DOHH2 (cell line): ENCODE measurements at regions not wholly inside any gene's neighbourhood (a gene's known extent, or its start where the extent isn't known, plus 50 kb on each side); places are given as distances from the start of the nearest gene placed in this dataset.

Experiments used
- H3F3A ChIP-seq: fragments of 200-600 bp; sonication (generic), shearing (Covaris generic); 2 replicates; pipeline ENCODE4 v1.6.0; 2016; ENCODE audit warnings: antibody characterized with exemption, mild to moderate bottlenecking; ENCODE audit not compliant: control insufficient read depth, insufficient read depth
- H3K27ac ChIP-seq: fragments of 200-600 bp; sonication (generic); 2 replicates; pipeline ENCODE4 v1.5.1; 2014; ENCODE audit warnings: low read depth, mild to moderate bottlenecking, low read length, moderate library complexity
- H3K27me3 ChIP-seq: fragments of 200-600 bp; sonication (generic); 2 replicates; pipeline ENCODE4 v1.6.1; 2014; ENCODE audit warnings: mild to moderate bottlenecking, low read length, mixed read lengths; ENCODE audit not compliant: control insufficient read depth
- H3K36me3 ChIP-seq: fragments of 200-600 bp; sonication (generic); 2 replicates; pipeline ENCODE4 v1.6.1; 2014; ENCODE audit warnings: mild to moderate bottlenecking, low read length, moderate library complexity, mixed read lengths; ENCODE audit not compliant: control insufficient read depth
- H3K4me1 ChIP-seq: fragments of 200-600 bp; sonication (generic); 2 replicates; pipeline ENCODE4 v1.6.1; 2014; ENCODE audit warnings: mild to moderate bottlenecking, low read length, mixed read lengths; ENCODE audit not compliant: control insufficient read depth
- H3K4me2 ChIP-seq: fragments of 200-600 bp; sonication (generic); 2 replicates; pipeline ENCODE4 v1.6.0; 2014; ENCODE audit warnings: mild to moderate bottlenecking, low read length, moderate library complexity
- H3K4me3 ChIP-seq: fragments of 200-600 bp; sonication (generic); 2 replicates; pipeline ENCODE4 v1.5.1; 2014; ENCODE audit warnings: mild to moderate bottlenecking, low read length, mixed read lengths
- H3K79me2 ChIP-seq: fragments of 200-600 bp; sonication (generic); 2 replicates; pipeline ENCODE4 v1.6.1; 2014; ENCODE audit warnings: mild to moderate bottlenecking, low read length, mixed read lengths; ENCODE audit not compliant: control insufficient read depth
- H3K9me2 ChIP-seq: fragments of 200-600 bp; sonication (generic); replicated peaks from 2 replicates; pipeline ENCODE4 v1.6.1; 2014; ENCODE audit warnings: mild to moderate bottlenecking, low read length, mixed read lengths; ENCODE audit not compliant: control insufficient read depth
- H3K9me3 ChIP-seq: fragments of 200-600 bp; sonication (generic); 2 replicates; pipeline ENCODE4 v1.6.1; 2014; ENCODE audit warnings: antibody characterized with exemption, low read length, mixed read lengths; ENCODE audit not compliant: control insufficient read depth, insufficient read depth
- H4K20me1 ChIP-seq: fragments of 200-600 bp; sonication (generic); 2 replicates; pipeline ENCODE4 v1.6.0; 2014; ENCODE audit warnings: low read depth, mild to moderate bottlenecking, antibody characterized with exemption, low read length, moderate library complexity; ENCODE audit not compliant: control insufficient read depth, insufficient read depth
- CTCF ChIP-seq: fragments of 200-600 bp; sonication (generic); IDR thresholded peaks from one replicate; pipeline ENCODE4 v1.5.1; 2014; ENCODE audit warnings: antibody characterized with exemption, mild to moderate bottlenecking, low read depth, low read length; ENCODE audit not compliant: poor library complexity, severe bottlenecking
- EZH2phosphoT487 ChIP-seq: fragments of 200-600 bp; sonication (generic); IDR thresholded peaks from 2 replicates; pipeline ENCODE4 v1.6.1; 2017; ENCODE audit warnings: borderline replicate concordance, mild to moderate bottlenecking, antibody characterized with exemption, low read length, moderate library complexity, mixed read lengths

GRCh38 chr6:151689499-151690201, 117.8 kb upstream of the ESR1 start:
- no peaks in the 10 kb centered on the region for H3K9me3 ChIP-seq
- no peak overlapping the region for H3K27ac ChIP-seq
- no peaks in the 10 kb centered on the region for H3K4me1 ChIP-seq
- peaks cover 17% of the 10 kb centered on the region; the same call in 1 of the 2 replicates for H3K27me3 ChIP-seq
- no peaks in the 10 kb centered on the region for H3K9me2 ChIP-seq
- H3K4me2 ChIP-seq, result no peak overlapping the region
- H3K79me2 ChIP-seq, result no peaks in the 10 kb centered on the region
- no peak overlapping the region for H3K4me3 ChIP-seq
- no peaks in the 10 kb centered on the region for H3K36me3 ChIP-seq
- no peaks in the 10 kb centered on the region for H4K20me1 ChIP-seq
- no peaks in the 10 kb centered on the region for H3F3A ChIP-seq
- TF ChIP-seq EZH2phosphoT487, result no peak
- TF ChIP-seq CTCF, result no peak

GRCh38 chr6:151690303-151690702, 117.2 kb upstream of the ESR1 start:
- Histone ChIP-seq H3F3A (no peaks in the 10 kb centered on the region), H3K9me3 (no peaks in the 10 kb centered on the region), H3K27me3 (peaks cover 17% of the 10 kb centered on the region; the same call in 1 of the 2 replicates), H3K4me1 (no peaks in the 10 kb centered on the region), H4K20me1 (no peaks in the 10 kb centered on the region), H3K79me2 (no peaks in the 10 kb centered on the region), H3K4me3 (no peak overlapping the region), H3K27ac (no peak overlapping the region), H3K4me2 (no peak overlapping the region), H3K9me2 (no peaks in the 10 kb centered on the region), H3K36me3 (no peaks in the 10 kb centered on the region)
- TF ChIP-seq EZH2phosphoT487 (no peak), CTCF (no peak)

GRCh38 chr6:151690768-151691562, 116.5 kb upstream of the ESR1 start:
- Histone ChIP-seq H3K4me2 (no peak overlapping the region), H4K20me1 (no peaks in the 10 kb centered on the region), H3K27ac (no peak overlapping the region), H3F3A (no peaks in the 10 kb centered on the region), H3K9me3 (no peaks in the 10 kb centered on the region), H3K27me3 (peaks cover 17% of the 10 kb centered on the region; the same call in 1 of the 2 replicates), H3K4me3 (no peak overlapping the region), H3K36me3 (no peaks in the 10 kb centered on the region), H3K9me2 (no peaks in the 10 kb centered on the region), H3K79me2 (no peaks in the 10 kb centered on the region), H3K4me1 (no peaks in the 10 kb centered on the region)
- TF ChIP-seq CTCF (no peak), EZH2phosphoT487 (no peak)
